ENCODE measurements at regions not wholly inside any gene's neighbourhood (a gene's known extent, or its start where the extent isn't known, plus 50 kb on each side); places are given as distances from the start of the nearest gene placed in this dataset.

DNA sequence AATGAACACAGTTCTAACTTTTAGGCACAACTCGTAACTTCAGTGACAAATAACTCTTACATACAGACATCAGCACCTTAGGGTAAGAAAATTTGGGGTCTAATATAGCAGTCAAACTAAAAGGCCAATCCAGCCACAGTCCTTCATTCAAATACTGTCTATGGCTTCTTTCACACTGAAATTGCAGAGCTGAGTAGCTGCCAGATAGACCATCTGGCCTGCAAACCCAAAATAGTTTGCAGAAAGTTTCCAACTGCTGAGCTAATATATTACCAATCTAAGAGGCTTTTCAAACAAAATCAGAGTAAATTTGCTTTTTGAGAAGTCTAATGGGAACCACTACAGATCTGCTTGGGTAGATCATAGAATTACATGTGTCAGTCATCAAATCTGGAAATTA, 183.4 kb downstream of the GALR1 start:
- H3K4me1 ChIP-seq (ENCODE audit: insufficient read depth, low read length), result peaks cover under 1% of the 10 kb centered on the region; the same call in 1 of the 2 replicates
- H3K27ac ChIP-seq (ENCODE audit: low read length), result no peak overlapping the region
- no peak overlapping the region for H3K4me2 ChIP-seq (ENCODE audit: insufficient read depth, low read length)
- no peak overlapping the region for H2AFZ ChIP-seq (ENCODE audit: low read depth, low read length)
- no peaks in the 10 kb centered on the region for H3K36me3 ChIP-seq (ENCODE audit: insufficient read depth, low read length)
- TF ChIP-seq, protein P1, sequence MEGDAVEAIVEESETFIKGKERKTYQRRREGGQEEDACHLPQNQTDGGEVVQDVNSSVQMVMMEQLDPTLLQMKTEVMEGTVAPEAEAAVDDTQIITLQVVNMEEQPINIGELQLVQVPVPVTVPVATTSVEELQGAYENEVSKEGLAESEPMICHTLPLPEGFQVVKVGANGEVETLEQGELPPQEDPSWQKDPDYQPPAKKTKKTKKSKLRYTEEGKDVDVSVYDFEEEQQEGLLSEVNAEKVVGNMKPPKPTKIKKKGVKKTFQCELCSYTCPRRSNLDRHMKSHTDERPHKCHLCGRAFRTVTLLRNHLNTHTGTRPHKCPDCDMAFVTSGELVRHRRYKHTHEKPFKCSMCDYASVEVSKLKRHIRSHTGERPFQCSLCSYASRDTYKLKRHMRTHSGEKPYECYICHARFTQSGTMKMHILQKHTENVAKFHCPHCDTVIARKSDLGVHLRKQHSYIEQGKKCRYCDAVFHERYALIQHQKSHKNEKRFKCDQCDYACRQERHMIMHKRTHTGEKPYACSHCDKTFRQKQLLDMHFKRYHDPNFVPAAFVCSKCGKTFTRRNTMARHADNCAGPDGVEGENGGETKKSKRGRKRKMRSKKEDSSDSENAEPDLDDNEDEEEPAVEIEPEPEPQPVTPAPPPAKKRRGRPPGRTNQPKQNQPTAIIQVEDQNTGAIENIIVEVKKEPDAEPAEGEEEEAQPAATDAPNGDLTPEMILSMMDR (IDR thresholded peaks at IDR 0.05; ENCODE audit: borderline replicate concordance, extremely low read depth, low read length, poor library complexity, severe bottlenecking), result no peak
- TF ChIP-seq EZH2 (IDR thresholded peaks at IDR 0.05; ENCODE audit: borderline replicate concordance, low read depth, low read length, severe bottlenecking), result no peak
- H3K27me3 ChIP-seq (ENCODE audit: insufficient read depth, low read length, poor library complexity), result no peaks in the 10 kb centered on the region
- no peak overlapping the region for H3K9ac ChIP-seq (ENCODE audit: low read depth, low read length)
- no peak for ATAC-seq (ENCODE audit: insufficient read depth, low read depth)
- no peak overlapping the region for H3K4me3 ChIP-seq (ENCODE audit: low read depth in 1 of 2, low read length in 2 of 2)
- no peak for DNase-seq
- H3K9me3 ChIP-seq (ENCODE audit: insufficient read depth, low read length, severe bottlenecking), result no peaks in the 10 kb centered on the region
- no peaks in the 10 kb centered on the region for H3K79me2 ChIP-seq (ENCODE audit: insufficient read depth, low read length)
- H4K20me1 ChIP-seq (ENCODE audit: insufficient read depth, low read length), result no peaks in the 10 kb centered on the region

DNA sequence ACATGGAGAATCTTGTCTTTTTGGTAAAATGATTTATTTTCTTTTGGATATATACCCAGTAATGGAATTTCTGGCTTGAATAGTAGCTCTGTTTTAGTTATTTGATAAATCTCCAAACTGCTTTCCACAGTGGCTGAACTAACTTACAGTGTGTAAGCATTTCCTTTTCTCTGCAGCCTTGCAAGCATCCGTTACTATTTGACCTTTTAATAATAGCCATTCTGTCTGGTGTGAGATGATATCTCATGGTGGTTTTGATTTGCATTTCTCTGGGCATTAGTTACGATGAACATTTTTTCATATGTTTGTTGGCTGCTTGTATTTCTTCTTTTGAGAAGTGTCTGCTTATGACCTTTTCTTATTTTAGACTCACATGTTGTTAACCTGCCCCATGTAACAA, 190.2 kb downstream of the GALR1 start:
- H2AFZ ChIP-seq (ENCODE audit: low read depth, low read length), result no peak overlapping the region
- H3K4me1 ChIP-seq (ENCODE audit: insufficient read depth, low read length), result peaks cover 4% of the 10 kb centered on the region; the same call in 1 of the 2 replicates
- no peaks in the 10 kb centered on the region for H4K20me1 ChIP-seq (ENCODE audit: insufficient read depth, low read length)
- H3K27ac ChIP-seq (ENCODE audit: low read length), result no peak overlapping the region
- no peaks in the 10 kb centered on the region for H3K9me3 ChIP-seq (ENCODE audit: insufficient read depth, low read length, severe bottlenecking)
- H3K27me3 ChIP-seq (ENCODE audit: insufficient read depth, low read length, poor library complexity), result no peaks in the 10 kb centered on the region
- no peak overlapping the region for H3K9ac ChIP-seq (ENCODE audit: low read depth, low read length)
- H3K4me2 ChIP-seq (ENCODE audit: insufficient read depth, low read length), result no peak overlapping the region
- no peaks in the 10 kb centered on the region for H3K36me3 ChIP-seq (ENCODE audit: insufficient read depth, low read length)
- no peak overlapping the region for H3K4me3 ChIP-seq (ENCODE audit: low read depth in 1 of 2, low read length in 2 of 2)
- no peaks in the 10 kb centered on the region for H3K79me2 ChIP-seq (ENCODE audit: insufficient read depth, low read length)
- ATAC-seq (ENCODE audit: insufficient read depth, low read depth) (no peak), DNase-seq (no peak)
- TF ChIP-seq EZH2 (IDR thresholded peaks at IDR 0.05; ENCODE audit: borderline replicate concordance, low read depth, low read length, severe bottlenecking), result no peak
- TF ChIP-seq, protein P1 (IDR thresholded peaks at IDR 0.05; ENCODE audit: borderline replicate concordance, extremely low read depth, low read length, poor library complexity, severe bottlenecking), result no peak

DNA sequence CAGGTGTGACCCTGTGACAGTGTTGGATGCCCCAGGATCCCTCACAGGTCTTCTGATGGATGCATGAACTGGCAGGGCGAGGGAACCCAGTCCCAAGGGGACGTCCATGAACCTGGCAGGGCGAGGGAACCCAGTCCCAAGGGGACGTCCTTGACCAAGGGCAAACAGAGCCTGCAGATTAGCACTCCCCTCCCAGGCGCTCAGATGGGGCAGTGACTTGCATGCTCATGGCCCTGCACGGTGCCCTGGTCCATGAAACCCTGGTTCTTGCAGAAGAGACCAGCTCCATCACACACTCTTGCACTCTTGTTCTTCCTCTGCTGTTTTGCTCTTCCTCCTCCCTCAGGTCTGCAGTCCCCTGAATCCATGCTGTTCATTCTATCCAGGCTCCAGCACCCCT, 192.7 kb downstream of the GALR1 start:
- H3K27me3 ChIP-seq (ENCODE audit: insufficient read depth, low read length, poor library complexity), result no peaks in the 10 kb centered on the region
- H4K20me1 ChIP-seq (ENCODE audit: insufficient read depth, low read length), result no peaks in the 10 kb centered on the region
- no peak overlapping the region for H3K9ac ChIP-seq (ENCODE audit: low read depth, low read length)
- H3K4me1 ChIP-seq (ENCODE audit: insufficient read depth, low read length), result peaks cover 4% of the 10 kb centered on the region; the same call in 1 of the 2 replicates
- no peaks in the 10 kb centered on the region for H3K9me3 ChIP-seq (ENCODE audit: insufficient read depth, low read length, severe bottlenecking)
- no peaks in the 10 kb centered on the region for H3K36me3 ChIP-seq (ENCODE audit: insufficient read depth, low read length)
- no peaks in the 10 kb centered on the region for H3K79me2 ChIP-seq (ENCODE audit: insufficient read depth, low read length)
- ATAC-seq (ENCODE audit: insufficient read depth, low read depth) (no peak), DNase-seq (no peak)
- no peak overlapping the region for H3K27ac ChIP-seq (ENCODE audit: low read length)
- TF ChIP-seq EZH2 (IDR thresholded peaks at IDR 0.05; ENCODE audit: borderline replicate concordance, low read depth, low read length, severe bottlenecking), result no peak
- TF ChIP-seq, protein P1 (IDR thresholded peaks at IDR 0.05; ENCODE audit: borderline replicate concordance, extremely low read depth, low read length, poor library complexity, severe bottlenecking), result no peak
- no peak overlapping the region for H3K4me2 ChIP-seq (ENCODE audit: insufficient read depth, low read length)
- H3K4me3 ChIP-seq (ENCODE audit: low read depth in 1 of 2, low read length in 2 of 2), result no peak overlapping the region
- no peak overlapping the region for H2AFZ ChIP-seq (ENCODE audit: low read depth, low read length)

DNA sequence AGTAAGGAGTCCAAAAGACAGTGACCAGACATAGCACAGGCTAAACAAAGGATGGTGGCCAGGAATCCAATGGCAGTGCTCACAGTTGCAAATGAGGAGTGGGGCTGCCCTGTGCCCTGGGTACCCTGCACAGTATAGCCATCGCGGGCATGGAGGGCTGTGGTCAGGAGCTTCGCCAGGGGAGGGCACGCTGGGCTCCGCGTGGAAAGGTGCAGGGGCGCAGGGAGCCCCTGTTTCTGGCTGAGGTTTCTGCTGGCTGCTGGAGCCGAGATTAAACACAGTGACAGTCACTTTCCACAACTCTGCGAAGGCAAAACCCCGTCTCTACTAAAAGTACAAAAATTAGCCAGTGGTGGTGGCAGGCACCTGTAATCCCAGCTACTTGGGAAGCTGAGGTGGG, 194.7 kb downstream of the GALR1 start:
- Histone ChIP-seq H3K4me3 (ENCODE audit: low read depth in 1 of 2, low read length in 2 of 2) (no peak overlapping the region), H4K20me1 (ENCODE audit: insufficient read depth, low read length) (no peaks in the 10 kb centered on the region), H3K4me1 (ENCODE audit: insufficient read depth, low read length) (no peaks in the 10 kb centered on the region), H3K36me3 (ENCODE audit: insufficient read depth, low read length) (no peaks in the 10 kb centered on the region), H2AFZ (ENCODE audit: low read depth, low read length) (no peak overlapping the region), H3K27me3 (ENCODE audit: insufficient read depth, low read length, poor library complexity) (no peaks in the 10 kb centered on the region), H3K9ac (ENCODE audit: low read depth, low read length) (no peak overlapping the region), H3K27ac (ENCODE audit: low read length) (no peak overlapping the region), H3K79me2 (ENCODE audit: insufficient read depth, low read length) (no peaks in the 10 kb centered on the region), H3K4me2 (ENCODE audit: insufficient read depth, low read length) (no peak overlapping the region), H3K9me3 (ENCODE audit: insufficient read depth, low read length, severe bottlenecking) (no peaks in the 10 kb centered on the region)
- ATAC-seq (ENCODE audit: insufficient read depth, low read depth) (no peak), DNase-seq (no peak)
- TF ChIP-seq, protein P1 (IDR thresholded peaks at IDR 0.05; ENCODE audit: borderline replicate concordance, extremely low read depth, low read length, poor library complexity, severe bottlenecking), result no peak
- no peak for TF ChIP-seq EZH2 (IDR thresholded peaks at IDR 0.05; ENCODE audit: borderline replicate concordance, low read depth, low read length, severe bottlenecking)

Data from DND-41 (cell line).